IPS-NIHi11 (cell line): ENCODE measurements at regions not wholly inside any gene's neighbourhood (a gene's known extent, or its start where the extent isn't known, plus 50 kb on each side); places are given as distances from the start of the nearest gene placed in this dataset.
"Not testable (repeated sequence)": the region's sequence is repeated elsewhere in the genome, so short reads cannot be mapped to it uniquely, and the experiment has no call there.

ENCODE experiments used
- DNase-seq: peaks from one replicate; pipeline ENCODE4 v3.0.0; 2012; ENCODE audit warnings: mixed read lengths, low spot score

DNA sequence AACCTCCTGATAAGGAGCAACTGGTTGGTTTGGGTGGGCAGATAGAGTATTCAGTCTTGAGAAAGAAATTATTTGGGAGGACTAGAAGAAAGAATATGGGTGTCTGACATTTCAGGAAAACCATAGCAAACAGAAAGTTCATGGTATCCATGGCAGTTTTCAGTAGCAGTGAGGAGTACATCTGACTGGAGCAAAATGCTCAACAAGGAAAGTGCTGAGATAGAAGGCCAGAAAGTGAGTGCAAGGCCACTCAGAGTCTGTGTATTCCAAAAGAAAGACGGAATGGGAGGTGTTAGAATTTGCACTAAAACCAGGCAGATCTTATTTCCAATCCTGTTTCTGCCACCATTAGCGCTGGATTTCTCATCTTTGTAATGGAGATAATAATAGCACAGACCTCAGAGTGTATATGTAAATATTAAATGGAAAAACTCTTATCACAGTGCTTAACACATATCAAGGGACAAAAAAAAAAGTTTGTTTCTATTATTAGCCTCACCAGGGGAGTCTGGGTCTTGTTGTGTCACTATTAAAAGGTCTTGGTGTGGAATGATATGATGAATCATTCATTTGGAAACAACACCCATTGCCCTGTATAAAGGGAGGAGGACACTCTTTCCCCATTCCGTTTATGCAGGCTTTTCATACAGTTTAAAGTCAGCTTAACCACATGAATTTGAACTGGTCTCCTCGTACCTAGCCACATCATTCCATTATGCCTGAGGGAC lies 349.8 kb downstream of the IPO8 start:
- DNase-seq = no peak

DNA sequence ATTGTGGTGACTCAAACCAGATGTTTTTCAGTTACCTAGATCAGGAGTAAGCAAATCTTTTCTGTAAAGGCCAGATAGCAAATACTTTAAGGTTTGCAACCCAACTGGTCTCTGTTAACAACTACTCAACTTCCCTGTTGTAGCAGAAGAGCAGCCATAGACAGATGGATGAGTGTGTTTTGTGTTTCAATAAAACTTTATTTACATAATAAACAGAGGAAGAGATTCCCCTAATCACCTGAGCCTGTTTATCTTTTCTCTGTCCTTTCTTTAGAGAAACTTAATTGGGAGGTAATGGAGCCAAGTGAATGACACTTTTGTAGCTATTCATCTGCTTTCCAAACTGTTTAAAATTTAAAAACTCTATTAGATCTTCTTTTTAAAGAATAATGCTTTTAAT lies 365.1 kb downstream of the IPO8 start:
- DNase-seq = no peak

DNA sequence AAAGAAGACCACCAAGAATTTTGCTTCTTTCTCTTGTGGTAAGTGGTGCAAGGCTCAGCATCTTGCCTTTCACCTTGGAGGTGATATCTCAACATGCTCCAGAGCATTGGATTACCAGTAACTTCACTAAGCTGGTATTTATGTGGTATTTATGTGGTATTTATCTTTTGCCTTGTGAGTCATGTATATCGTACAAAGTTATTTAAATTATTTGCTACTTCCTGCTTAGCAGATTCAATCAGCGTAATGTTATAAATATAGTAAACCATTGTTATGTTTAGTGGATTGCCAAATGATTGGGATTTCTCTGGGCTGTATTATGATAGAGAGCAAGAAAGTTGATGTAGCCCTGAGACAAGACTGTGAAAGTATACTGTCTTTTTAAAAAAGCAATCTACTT lies 366.4 kb downstream of the IPO8 start:
- no peak for DNase-seq

DNA sequence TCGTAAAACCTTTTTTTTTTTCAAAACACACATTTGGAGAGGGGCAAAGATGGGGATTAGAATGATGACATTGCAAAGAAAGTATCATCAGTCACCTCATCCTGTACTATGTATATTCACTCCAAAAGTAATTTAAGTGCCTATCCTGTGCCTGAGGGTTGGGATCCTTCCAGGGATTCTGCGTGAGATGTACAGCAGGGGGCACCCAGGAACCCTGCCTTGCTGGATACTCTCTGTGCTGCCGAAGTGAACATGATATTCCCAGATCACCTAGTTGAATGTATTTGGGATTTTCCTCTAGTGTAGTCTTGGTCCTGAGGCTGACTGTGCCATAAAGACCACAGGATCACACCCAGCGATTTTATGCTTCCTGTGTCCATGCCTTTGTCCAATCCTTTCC lies 372.7 kb downstream of the IPO8 start:
- no peak for DNase-seq

DNA sequence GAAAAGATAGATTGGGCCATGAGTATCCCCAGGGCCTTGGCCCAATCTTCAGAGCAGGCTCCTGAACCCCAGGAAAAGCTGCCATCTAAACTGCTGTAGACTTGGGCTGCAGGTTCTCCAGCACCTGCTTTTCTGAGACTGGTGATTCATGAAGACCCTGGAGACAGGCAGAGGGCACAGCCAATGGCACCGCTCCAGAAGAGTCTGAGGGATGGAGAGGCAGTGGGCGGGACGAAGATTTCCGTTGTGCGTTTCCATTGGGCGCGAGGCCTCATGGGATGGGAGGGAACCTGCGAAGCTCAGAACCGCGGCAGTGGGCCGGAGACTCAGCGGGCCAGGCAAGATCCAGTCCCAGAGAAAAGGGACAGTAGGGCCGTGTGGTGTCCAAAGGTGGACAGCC lies 375.1 kb downstream of the IPO8 start:
- no peak for DNase-seq

DNA sequence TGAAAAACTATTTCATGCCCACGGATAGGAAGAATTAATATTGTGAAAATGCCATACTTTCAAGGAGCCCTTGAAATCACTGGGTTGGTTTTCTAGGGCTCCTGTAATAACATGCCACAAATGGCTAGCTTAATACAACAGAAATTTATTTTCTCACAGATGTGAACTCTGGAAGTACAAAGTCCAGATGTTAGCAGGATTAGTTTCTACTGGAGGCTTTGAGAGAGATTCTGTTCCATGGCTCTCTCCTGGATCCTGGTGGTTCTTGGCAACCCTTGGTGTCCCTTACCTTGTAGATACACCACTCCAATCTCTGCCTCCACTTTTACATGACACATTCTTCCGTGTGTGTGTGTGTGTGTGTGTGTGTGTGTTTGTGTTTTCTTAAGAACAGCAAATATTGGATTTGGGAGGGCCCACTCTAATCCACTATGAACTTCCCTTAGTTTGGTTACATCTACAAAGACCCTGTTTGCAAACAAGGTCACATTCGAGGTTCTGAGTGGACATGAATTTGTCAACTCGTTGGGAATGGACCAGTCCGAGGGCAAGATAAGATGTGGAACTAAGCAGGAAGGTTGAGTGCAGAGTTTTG lies 381.1 kb downstream of the IPO8 start:
- no peak for DNase-seq

DNA sequence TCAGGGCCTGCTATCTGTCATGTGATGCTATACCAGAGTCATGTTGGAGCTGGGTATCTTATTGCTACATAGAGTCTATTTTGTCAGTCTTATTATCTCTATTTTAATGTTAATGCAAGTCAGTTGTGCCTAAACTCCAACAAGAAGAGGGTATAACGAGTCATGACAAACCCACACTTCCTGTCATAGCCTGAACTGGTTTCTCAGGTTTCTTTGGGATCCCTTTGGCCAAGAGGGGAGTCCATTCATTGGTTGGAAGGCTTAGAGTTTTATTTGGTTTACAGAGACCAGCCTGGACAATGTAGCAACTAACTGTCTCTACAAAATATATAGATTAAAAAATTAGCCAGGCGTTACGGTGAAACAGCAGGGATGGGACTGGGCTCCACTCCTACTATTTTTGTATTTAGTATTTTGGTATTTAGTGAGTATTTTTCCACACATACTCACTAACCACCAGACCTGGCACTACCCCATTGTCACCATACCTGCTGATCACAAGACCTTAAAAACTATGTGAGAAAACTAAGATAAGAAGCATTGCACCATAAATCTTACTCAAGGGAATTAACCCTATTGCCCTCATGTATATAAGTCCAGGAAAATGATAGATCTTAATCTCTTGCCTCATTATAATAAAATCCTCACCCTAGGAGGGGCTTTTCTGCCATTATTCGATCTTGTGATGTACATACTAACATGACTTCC lies 387.5 kb downstream of the IPO8 start:
- DNase-seq = peak; percentile 22

DNA sequence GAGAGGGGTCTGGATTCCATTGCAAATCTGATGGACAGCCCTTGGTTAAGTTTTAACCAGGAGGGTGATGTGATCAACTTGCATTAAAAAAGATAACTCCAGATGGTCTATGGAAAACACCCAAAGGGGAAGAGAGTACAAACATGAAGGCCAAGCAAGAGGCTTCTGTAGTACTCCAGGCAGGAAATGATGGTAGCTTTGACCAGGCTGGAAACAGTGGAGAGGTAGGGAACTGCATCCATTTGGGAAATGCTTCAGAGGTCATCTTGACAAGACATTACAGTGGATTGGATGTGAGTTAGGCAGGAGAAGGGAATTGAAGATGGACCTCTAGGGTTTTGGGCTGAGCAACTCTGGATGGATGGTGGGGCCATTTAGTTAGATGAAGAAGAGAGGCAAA lies 391.1 kb downstream of the IPO8 start:
- no peak for DNase-seq

DNA sequence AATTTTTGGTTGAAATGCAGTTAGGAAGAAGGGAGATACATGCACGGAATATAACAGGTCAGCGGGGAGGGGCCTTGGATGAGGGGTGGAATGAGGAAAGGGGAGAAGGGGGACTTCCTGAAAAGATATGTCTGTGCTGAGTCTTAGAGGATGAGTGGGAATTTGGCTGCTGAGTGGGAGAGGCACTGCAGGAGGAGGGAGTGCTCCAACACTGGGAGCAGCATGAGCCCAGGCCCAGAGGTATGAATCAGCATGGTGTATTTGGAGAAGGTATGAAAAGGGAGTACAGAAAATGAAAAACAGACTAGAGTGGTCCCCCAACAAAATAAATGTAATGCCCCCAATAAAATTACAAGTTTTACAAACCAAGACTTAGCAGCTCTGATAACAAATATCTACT lies 394.4 kb downstream of the IPO8 start:
- DNase-seq = no peak

DNA sequence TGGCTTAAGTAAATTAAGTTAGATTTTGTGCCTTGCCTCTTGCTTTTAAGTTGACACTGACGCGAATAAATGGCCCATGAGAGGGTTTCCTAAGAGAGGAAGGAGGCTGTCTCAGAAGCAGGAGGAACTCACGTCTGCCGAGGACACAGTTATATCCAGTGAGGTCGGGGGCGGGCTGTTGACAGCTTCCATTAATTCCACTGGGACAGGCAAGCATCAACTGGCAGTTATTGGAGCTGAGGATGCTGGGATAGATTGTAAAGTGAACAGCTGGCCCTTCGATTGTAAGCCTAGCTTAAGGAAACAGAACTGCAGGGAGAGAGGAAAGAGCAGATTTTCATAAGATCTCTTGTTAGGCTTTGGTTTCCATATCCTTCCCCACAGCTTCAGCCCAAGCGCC lies 399.2 kb downstream of the IPO8 start:
- DNase-seq = no peak

DNA sequence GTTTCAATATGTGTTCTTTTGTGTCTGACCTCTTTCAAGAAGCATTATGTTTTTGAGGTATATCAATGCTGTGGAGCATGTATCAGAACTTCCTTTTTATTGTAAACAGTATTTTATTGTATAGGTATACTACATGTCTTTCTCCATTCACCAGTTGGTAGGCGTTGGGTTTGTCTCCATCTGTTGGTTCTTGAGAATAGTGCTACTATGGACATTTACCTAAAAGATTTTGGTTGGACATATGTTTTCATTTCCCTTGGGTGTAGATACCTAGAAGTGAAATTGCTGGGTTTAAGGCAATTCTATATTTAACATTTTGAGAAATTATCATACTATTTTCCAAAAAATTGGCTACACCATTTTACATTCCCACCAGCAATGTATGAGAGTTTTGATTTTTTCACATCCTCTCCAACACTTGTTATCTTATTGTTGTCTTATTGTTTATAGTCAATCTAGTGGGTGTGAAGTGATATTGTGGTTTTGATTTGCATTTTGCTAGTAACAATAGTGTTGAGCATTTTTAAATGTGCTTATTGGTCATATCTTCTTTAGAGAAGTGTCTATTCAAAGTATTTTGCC lies 409.2 kb downstream of the IPO8 start:
- DNase-seq = peak; percentile 43

DNA sequence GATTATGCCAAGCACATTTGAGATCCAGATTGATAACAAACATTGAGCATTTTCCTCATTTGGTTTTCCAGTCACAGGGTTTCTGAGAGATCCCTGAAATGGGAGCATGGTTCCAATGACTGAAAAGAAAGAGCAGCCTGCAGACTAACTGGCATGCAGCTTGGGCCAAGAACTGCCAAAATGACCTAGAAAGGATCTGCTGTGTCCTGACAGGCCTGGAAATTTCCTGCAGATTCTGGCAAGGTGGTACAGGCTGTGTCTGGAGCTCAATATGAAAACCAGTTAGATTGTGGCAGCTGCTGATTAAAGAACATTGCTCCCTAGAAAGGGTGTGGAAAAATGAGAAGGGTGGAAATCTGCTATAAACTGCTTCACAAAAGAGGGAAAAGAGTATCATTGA lies 417.3 kb downstream of the IPO8 start:
- DNase-seq = no peak

DNA sequence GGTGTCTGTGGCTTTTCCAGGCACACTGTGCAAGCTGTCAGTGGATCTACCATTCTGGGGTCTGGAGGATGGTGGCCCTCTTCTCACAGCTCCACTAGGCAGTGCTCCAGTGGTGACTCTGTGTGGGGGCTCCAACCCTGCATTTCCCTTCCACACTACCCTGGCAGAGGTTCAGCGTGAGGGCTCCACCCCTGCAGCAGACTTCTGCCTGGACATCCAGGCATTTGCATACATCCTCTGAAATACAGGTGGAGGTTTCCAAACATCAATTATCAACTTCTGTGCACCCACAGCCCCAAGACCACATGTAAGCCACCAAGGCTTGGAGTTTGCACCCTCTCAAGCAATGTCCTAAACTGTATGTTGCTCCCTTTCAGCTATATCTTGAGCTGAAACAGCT lies 423.2 kb downstream of the IPO8 start:
- not testable (repeated sequence) for DNase-seq

DNA sequence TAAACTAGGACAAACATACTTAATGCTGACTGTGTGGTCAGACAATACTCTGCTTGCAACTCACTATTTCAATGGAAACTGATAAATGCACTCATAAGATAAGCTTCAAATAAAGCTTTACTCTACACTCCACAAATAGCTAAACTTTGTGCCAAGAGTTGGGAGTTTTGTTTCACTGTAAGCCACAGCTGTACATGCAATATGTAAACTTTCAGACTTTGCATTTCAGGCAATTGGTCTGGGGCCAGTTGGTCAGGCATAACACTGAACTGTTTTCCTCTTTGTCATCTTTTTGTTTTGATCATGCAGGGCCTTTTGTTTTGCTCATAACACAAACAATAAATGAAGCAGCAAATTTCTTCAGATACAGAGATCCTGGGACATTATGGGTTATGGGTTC lies 426.2 kb downstream of the IPO8 start:
- no peak for DNase-seq

DNA sequence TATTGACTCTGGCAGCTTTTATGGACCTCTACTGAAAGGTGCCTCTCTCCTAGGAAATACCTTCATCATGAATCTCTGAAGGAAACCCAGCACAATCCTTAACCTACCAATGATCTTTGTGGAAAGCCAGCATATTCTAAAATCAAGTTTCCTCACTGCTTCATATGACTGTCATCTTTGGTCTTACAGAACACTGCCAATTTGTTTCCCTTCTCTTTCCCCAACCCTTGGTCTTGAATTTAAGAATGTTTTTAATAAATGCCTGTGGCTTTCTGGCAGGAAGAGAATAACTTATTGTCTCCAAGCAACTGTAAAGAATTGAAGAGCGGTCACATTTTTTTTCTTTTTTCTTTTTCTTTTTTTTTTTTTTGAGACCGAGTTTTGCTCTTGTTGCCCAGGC lies 427.6 kb downstream of the IPO8 start:
- no peak for DNase-seq

DNA sequence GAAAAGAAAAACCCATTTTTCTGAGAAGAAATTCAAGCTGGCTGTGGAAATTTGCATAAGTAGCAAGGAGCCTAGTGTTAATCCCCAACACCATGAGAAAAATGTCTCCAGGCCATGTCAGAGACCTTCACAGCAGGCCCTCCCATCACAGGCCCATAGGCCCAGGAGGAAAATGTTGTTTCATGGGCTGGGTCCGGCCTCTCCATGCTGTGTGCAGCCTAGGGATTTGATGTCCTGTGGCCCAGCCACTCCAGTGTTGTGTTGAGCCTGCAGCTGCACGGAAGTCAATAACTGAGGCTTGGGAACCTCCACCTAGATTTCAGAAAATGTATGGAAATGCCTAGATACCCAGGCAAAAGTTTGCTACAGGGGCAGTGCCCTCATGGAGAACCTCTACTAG lies 432.2 kb downstream of the IPO8 start:
- no peak for DNase-seq

DNA sequence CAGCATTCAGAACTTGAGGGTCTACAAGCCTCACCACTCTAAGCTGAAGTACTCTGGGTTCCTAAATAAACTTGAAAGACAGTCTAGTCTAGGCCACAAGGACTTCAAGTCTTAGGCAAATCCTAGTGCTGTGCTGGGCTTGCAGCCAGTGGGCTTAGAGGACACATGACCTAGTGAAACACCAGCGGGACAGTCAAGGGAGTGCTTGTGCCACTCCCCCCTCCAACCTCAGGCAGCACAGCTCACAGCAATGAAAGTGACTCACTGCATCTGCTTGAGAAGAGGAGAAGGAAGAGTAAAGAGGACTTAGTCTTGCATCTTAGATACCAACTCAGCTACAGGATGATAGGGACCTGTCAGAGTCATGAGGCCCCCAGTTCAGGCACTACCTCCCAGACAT lies 438.1 kb downstream of the IPO8 start:
- no peak for DNase-seq

DNA sequence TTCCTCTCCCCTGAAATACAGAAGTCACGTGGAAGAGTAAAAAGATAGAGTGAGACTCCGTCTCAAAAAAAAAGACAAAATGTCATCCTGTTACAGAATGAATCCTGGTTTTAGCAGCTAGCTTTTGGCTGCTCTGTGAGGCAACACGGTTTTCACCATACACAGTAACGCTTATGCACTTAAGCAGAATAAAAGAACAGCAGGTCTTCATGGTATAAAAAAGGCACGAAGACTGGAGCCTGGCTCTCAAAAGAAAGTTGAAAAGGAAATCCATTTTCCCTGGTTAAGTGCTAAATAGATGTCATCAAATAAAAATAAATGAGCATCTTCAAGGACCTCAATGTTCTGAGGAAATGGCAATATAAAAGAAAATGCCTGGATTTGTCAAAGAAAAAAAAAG lies 444.1 kb downstream of the IPO8 start:
- DNase-seq = no peak

DNA sequence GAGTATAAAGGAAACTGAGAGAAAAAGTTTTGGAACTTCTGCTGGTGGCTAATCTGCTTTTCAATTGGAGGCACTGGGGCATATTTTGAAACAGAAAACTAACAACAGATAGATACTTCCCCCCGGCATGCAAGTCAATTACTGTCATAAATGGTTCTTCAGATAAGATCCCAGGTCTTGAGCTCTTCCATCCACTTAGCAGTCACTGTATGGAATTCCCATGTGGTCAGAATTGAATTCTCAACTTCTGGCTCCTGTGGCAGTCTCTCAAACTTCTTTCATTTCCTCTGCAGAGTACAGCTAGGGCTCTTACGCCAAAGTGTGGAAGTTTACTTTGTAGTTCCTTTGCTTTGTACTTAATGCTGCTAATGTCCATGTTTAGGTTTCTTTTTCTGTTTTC lies 452.2 kb downstream of the IPO8 start:
- no peak for DNase-seq

DNA sequence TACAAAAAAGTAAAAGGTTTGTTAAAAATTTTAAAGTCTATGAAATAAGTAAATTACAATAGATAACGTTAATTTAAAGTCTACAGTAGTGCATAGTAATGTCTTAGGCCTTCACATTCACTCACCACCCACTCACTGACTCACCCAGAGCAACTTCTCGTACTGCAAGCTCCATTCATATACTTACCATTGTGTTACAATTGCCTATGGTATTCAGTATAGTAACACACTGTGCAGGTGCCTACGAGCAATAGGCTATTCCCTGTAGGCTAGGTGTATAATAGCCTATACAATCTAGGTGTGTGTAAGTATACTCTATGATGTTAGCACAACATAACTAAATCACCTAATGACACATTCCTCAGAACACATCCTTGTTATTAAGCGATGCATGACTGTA lies 435.3 kb upstream of the TMTC1 start:
- DNase-seq = no peak

DNA sequence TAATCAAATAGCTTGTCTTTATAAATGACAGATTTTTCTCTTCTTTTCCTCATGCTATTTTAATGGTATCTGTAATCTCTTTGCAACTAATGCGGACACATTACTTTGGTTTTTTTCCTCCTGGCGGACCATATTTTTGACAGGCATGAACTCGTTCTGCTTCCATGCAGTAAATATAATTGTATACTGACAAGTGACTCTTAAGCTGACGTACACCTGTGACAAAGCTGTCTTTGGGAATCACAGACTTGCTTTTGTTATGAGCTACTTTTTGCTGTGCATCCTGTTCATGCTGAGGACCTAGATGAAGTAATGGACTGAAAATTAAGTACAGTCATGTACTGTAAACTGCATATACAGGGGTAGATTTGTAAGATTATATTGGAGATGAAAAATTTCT lies 434.3 kb upstream of the TMTC1 start:
- DNase-seq = no peak

DNA sequence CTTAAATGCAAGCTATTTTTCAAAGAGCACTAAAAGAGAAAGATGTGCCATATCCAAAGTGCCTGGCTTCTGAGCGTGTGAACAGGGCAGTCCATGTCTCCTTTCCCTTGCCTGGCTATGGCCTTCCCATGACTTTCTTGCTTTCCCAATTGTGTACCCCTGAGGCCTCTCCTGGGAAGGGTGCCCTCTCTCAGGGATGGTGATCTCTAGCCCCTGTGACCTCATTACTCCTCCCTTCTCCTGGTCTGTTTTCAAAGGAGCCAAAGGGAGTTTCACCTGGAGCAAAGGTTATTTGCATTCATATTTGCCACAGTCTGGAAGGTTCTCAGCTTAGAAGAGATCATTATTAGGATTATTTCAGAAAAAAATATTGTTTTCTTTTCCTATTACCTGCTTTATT lies 429.4 kb upstream of the TMTC1 start:
- DNase-seq = no peak

DNA sequence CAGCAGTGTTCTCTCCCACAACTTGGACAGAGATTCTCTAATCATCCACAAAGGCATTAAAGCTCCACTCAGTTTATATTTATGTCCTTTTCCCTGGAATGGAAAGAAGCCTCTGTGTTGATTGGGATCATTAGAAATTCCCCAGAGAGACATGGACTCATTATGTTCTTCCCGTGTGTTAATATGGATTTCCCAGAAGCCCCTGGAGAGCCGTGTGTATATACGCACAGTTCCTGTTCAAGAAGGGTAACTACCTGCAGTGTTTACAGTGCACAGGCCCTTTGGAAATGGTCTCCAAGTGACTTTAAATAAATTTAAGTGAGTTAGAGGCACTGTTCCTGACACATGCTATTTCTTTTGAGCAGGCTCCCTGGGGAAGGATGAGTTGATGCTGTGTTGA lies 428.0 kb upstream of the TMTC1 start:
- no peak for DNase-seq
